AG04450 (cell line): ENCODE measurements at regions not wholly inside any gene's neighbourhood (a gene's known extent, or its start where the extent isn't known, plus 50 kb on each side); places are given as distances from the start of the nearest gene placed in this dataset.

Experiments used
- CTCF ChIA-PET: fragments of 300-600, 350-600 bp; formaldehyde crosslinking; extraction: SDS; loops from one replicate; lab custom pipeline; 2022; ENCODE audit warnings: antibody characterized with exemption, inconsistent platforms; lab: Charles Lee
- POLR2A ChIA-PET: fragments of 350-600 bp; formaldehyde crosslinking; extraction: SDS; loops from one replicate; lab custom pipeline; 2021; ENCODE audit warnings: antibody characterized with exemption, inconsistent platforms; lab: Yijun Ruan, JAX
- DNase-seq: peaks from one replicate; pipeline ENCODE4 v3.0.0-alpha.2; 2011; ENCODE audit warnings: low read depth, low spot score
- H3K27ac ChIP-seq: one replicate; pipeline ENCODE4 v1.5.1; 2012; ENCODE audit warnings: low read depth, low read length, control low read depth
- H3K27me3 ChIP-seq: one replicate; pipeline ENCODE4 v1.6.0; 2012; ENCODE audit warnings: low read length; ENCODE audit not compliant: control insufficient read depth, insufficient read depth
- H3K4me3 ChIP-seq: 2 replicates; pipeline ENCODE4 v1.5.1; 2011; ENCODE audit warnings: mild to moderate bottlenecking, low read depth, low read length, control low read depth
- H3K9me3 ChIP-seq: 2 replicates; pipeline ENCODE4 v1.5.1; 2012; ENCODE audit warnings: low read length; ENCODE audit not compliant: control insufficient read depth, insufficient read depth
- TF ChIP-seq, protein P1 (sequence below): IDR thresholded peaks from 2 replicates; pipeline ENCODE4 v1.5.1; 2011; ENCODE audit warnings: low read depth, low read length, control low read depth, inconsistent platforms

DNA sequence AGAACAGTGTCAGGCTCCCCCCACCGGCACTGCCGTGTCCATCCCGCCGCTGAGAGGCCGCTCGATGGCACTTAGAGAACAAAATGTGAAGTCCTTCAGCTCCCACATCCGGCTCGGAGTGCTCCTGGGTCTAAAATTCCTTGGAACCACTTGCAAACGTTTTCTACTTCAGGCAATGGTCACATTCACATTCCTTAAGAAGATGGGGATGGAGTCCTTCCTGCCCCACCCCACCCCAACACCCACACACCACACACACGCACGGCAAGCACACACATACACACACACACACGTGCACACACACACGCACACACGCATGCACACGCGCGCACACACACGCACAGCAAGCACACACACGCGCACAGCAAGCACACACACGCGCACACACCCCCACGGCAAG lies 83.4 kb downstream of the SOX1 start:
- no peaks in the 10 kb centered on the region for H3K27me3 ChIP-seq
- no peak overlapping the region for H3K27ac ChIP-seq
- H3K9me3 ChIP-seq: peaks cover 72% of the 10 kb centered on the region
- ChIA-PET POLR2A (no interaction called here), CTCF (no interaction called here)
- DNase-seq: no peak
- TF ChIP-seq, protein P1, sequence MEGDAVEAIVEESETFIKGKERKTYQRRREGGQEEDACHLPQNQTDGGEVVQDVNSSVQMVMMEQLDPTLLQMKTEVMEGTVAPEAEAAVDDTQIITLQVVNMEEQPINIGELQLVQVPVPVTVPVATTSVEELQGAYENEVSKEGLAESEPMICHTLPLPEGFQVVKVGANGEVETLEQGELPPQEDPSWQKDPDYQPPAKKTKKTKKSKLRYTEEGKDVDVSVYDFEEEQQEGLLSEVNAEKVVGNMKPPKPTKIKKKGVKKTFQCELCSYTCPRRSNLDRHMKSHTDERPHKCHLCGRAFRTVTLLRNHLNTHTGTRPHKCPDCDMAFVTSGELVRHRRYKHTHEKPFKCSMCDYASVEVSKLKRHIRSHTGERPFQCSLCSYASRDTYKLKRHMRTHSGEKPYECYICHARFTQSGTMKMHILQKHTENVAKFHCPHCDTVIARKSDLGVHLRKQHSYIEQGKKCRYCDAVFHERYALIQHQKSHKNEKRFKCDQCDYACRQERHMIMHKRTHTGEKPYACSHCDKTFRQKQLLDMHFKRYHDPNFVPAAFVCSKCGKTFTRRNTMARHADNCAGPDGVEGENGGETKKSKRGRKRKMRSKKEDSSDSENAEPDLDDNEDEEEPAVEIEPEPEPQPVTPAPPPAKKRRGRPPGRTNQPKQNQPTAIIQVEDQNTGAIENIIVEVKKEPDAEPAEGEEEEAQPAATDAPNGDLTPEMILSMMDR: no peak
- no peak overlapping the region for H3K4me3 ChIP-seq

DNA sequence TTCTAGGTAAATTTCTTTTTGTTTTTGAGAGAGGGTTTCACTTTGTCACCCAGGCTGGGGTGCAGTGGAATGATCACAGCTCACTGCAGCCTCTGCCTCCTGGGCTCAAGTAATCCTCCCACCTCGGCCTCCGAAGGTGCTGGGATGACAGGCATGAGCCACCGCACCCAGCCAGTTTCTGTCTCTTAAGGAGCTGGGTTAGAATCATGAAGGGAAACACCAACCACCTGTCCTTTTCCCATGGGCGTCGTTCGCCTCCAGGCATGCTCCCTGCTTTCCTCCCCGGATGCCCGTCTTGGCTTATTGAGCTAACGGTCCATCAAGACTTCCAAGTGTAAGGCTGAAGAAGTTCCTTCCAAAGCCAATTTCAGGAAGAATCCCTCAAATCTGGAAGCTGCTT lies 85.9 kb downstream of the SOX1 start:
- peaks cover 63% of the 10 kb centered on the region for H3K9me3 ChIP-seq
- ChIA-PET CTCF (no interaction called here), POLR2A (interaction anchor here (0.6 kb wide), 1 partner anchor 61 kb away, joined by 4 read pairs; no protein-coding TSS in a partner anchor)
- no peak overlapping the region for H3K27ac ChIP-seq
- no peak for DNase-seq
- H3K4me3 ChIP-seq: no peak overlapping the region
- TF ChIP-seq, protein P1: no peak
- no peaks in the 10 kb centered on the region for H3K27me3 ChIP-seq

DNA sequence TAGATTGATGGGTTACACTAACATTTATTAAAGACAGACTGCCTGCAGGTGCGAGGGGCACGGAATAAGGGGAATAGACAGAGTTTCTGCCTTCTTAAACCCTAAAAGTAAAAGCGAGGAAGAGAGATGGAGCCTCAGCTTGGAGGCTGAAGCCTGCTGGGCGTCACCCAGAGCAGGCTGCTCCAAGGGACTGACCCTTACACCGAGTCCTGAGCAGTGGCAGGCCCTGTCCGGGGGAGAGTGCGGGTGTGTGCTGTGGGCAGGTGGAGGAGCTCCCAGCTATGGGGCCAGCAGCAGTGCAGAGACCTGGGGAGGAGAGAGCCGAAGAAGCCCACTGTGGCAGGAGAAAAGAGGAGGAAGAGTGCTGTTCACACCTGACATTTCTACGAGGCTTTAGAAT lies 86.4 kb downstream of the SOX1 start:
- Histone ChIP-seq H3K27ac (no peak overlapping the region), H3K4me3 (no peak overlapping the region), H3K9me3 (peaks cover 63% of the 10 kb centered on the region), H3K27me3 (no peaks in the 10 kb centered on the region)
- CTCF ChIA-PET: no interaction called here
- TF ChIP-seq, protein P1: no peak
- POLR2A ChIA-PET: interaction anchor here (0.6 kb wide), 1 partner anchor 61 kb away, joined by 4 read pairs; no protein-coding TSS in a partner anchor
- DNase-seq: no peak

DNA sequence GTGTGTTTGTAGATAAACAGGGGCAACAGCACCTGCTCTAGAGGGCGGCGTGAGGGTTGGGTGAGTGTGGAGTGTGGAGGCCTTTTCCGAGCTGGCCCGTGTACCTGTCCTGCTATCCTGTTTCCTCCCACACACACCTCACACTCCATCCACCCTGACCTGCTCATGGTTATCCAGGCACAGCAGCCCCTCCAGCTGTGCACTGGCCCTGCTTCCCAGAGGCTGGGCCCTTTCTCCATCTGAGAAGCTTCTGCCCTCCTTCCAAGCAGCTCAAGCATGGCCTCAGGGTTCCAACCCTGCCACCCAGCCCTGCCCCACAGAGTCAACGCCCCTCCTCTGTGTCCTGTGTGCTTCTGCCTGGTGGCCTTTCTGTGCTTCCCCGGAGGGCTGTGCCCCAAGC lies 86.9 kb downstream of the SOX1 start:
- POLR2A ChIA-PET: no interaction called here
- TF ChIP-seq, protein P1: no peak
- CTCF ChIA-PET: no interaction called here
- no peak overlapping the region for H3K4me3 ChIP-seq
- peaks cover 63% of the 10 kb centered on the region for H3K9me3 ChIP-seq
- no peak overlapping the region for H3K27ac ChIP-seq
- no peak for DNase-seq
- no peaks in the 10 kb centered on the region for H3K27me3 ChIP-seq

DNA sequence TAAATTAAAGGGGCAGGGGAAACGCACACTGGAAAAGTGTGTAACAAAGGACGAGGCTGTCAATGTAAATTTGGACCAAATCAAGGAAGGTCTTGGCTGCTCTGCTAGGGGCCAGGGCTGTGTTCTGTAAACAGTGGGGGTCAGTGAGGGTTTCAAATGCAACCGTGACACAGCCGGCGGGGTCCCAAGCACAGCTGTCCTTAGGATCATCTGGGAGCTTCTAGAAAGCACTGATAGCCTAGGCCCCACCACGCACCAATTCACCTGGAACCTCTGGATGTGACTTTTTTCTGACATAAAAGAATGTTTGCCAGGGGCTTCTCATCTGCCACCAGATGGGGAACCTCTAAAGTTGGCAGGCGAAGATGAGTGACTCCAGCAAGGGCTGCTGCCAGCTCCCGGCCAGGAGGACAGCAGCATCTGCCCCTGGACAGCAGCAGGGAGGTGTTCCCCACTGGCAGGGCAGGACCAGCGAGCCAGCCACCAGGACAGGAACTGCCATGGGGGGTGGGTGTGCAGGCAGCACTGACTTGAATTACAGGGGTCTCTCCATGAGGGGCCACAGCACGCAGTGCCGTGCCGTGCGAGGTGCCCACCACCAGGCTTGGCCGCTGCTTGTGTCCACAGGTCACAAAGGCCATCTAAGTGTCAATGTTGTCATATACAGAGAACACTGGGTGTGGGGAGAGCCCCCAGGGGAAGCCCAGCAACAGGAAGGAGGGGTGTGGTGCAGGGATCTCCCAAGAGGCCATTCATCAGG lies 87.5 kb downstream of the SOX1 start:
- ChIA-PET POLR2A (no interaction called here), CTCF (no interaction called here)
- no peak overlapping the region for H3K27ac ChIP-seq
- TF ChIP-seq, protein P1: no peak
- H3K27me3 ChIP-seq: no peaks in the 10 kb centered on the region
- peaks cover 60% of the 10 kb centered on the region for H3K9me3 ChIP-seq
- no peak overlapping the region for H3K4me3 ChIP-seq
- no peak for DNase-seq
